Activated CD4-positive, CD25-positive, alpha-beta regulatory T cell treated with anti-CD3 and anti-CD28 coated beads, Interleukin-2, amount 50 U/mL, for 16 hours (primary cell): ENCODE measurements at regions not wholly inside any gene's neighbourhood (a gene's known extent, or its start where the extent isn't known, plus 50 kb on each side); places are given as distances from the start of the nearest gene placed in this dataset.

ENCODE experiments used
- DNase-seq: peaks from one replicate; pipeline ENCODE4 v3.0.0-alpha.2; 2020; ENCODE audit warnings: low read depth, low spot score

DNA sequence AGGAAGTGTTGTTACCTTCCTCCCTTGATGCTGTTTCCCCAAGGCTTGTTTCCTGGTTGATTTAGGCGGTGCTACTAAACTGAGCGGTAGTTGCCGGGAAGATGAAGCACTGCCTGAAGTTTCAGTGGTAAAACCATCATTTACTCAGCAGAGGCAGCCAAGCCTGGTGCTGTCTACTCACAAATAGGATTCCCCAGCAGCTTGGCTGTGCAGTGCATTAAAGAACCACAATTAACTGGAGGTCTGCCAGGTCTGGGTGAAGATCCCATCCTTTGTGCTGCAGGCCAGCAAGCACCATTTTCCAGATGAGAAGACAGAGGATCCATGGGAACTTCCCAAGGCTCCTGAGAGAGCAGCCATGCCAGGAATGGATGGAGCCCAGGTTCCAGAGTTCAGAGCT is 231.9 kb upstream of the E2F8 start:
- no peak for DNase-seq

DNA sequence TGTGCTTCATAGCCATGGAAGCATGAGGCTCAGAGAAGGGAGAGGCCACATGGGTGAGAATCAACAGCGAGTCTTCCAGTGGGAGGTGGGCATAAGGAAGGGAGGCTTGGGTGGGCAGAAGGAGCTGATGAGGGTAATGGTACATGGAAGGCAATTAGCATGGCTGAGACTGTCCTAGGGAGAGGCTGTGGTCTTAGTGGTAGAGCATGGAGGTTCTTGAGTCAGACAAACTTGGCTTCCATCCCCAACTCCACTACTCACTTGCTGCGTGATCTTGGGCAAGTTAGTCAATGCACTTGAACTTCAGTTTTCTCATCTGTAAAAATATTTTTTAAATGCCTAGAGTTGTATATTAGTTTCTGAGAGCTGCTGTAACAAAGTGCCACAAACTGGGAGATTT is 227.2 kb upstream of the E2F8 start:
- DNase-seq, result no peak

DNA sequence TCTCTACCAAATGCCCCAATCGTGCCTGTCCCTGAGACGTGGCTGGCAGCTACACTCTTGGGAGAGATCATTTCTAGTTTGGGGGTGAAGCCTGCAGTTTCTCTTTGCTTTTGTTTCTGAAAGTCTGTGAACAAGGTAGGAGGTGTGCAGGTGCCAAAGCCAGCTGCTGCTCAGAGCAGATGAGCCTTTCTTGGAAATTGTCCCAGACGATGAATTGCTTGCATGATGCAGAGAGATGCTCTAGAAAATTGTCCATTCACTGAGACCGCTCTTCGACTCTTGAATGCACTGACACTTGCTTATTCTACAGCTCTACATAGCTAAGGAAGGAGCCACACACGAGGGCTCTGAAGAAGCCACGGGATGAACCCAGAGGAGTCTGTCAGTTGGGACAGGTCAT is 225.6 kb upstream of the E2F8 start:
- no peak for DNase-seq

DNA sequence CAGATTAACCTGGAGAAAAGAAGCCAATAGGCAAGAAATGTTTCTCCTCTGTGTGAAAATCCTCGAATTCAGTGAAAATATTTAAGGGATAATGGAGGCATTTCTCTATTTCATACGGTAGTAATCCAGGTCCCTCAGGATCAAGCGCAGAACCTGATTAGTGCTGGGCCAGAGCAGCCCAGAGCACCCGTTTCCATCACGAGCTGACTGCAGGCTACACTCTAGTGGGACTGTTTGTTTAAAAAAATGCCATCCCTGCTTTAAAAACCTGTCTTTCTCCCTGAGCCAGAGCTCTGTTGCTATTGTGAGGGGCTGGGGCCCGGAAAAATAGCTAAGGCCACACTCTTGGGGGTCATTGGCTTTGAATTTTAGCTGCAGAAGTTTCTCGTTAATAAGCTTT is 223.2 kb upstream of the E2F8 start:
- no peak for DNase-seq

DNA sequence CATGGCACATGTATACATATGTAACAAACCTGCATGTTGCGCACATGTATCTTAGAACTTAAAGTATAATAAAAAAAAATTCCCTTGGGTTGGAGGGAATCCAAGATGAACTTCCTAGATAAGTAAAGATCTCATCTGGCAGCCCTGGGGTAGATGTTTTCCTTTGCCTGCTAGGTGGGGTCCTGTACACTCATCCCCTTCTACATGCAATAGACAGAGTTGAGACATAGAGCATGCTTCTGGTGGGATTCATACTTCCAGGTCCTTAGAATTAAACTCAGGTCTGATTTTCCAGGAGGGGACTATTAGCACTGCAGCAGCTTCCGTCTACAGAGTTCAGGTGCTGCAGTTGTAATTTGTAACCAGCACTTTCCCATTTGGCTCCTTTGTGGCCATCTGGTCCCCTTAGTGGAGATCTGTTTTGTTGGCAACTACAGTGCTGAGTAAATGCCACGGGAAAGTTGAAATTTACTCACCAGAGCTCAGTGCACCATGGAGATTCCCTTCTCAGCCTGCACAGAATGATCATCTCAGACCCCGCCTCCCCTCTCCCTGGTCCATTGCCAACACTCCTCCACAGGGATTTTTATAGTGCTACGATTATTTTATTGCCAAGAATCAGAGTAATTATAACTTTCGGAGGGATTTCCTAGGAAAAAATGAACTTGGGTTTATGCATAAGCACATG is 220.1 kb upstream of the E2F8 start:
- DNase-seq, result no peak

DNA sequence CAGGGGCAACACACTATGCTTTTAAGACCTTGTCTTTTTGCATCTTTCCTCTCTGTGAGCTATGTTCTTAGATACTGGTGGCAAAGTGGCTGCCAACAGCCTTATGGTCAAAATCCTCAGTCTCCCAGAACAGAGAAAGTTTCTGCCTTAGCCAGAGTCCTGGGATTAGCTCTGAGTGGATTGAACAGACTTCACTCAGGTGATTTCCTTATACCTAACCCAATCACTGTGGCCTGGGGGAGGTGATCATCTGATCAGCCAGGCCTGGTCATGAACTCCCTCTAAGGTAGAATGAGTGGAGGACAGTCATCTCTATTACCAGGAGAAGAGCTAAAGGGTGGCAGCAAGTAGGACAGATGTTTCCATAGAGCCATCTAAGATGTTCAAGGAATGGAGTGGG is 218.5 kb upstream of the E2F8 start:
- no peak for DNase-seq

DNA sequence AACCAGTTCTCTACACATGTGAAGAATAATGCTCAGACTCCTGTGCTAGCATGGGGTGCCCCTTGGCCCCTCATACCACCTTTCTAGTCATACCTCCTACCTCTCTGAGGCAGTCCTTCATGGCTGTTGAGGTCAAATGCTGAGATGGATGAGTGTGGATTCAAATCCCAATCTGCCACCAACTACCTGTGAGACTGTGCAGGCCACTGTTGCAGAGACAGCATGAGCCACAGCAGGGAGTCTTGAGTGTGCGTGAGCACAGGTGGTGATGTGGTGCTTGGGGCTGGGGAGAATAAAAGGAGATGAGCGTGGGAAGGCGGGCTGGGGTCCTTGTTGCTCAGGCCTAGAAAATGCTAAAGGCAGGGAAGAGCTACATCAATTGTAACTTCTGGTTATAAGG is 218.0 kb upstream of the E2F8 start:
- no peak for DNase-seq

DNA sequence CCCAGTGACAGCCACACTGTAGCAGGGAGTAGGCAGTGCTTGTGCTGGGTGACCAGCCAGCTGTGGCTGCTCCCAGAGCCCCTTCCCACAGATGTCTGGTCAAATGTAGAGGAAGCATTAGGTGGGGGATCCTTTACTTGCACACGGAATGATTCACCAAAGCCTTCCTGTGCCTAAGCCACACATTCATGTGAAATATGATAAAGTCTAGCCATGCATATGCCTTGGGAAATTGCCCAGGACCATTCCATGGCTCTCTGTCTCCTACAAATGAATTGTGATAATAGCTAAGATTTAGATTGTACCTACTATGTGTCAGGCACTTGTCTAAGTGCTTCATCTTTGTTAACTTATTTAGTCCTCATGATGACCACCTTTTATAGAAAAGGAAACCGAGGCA is 217.5 kb upstream of the E2F8 start:
- no peak for DNase-seq

DNA sequence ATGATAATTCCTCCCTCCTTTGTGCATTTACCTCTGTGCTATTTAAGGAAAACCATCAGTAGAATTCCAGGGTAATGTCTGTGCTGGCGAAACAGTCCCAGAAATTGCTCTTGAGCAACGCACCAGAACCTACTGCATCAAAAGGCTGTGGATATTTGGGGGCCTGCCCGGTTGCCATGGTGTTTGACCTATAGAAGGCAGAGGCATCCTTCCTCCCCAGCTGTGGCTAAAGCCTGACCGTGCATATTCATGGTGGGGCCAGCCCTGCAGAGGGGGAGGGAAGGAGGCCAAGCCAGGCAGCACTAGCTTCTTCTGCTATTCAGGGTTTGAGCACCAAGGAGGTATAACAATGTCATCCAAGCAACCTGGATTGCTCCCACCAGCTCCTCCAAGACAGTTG is 215.0 kb upstream of the E2F8 start:
- no peak for DNase-seq

DNA sequence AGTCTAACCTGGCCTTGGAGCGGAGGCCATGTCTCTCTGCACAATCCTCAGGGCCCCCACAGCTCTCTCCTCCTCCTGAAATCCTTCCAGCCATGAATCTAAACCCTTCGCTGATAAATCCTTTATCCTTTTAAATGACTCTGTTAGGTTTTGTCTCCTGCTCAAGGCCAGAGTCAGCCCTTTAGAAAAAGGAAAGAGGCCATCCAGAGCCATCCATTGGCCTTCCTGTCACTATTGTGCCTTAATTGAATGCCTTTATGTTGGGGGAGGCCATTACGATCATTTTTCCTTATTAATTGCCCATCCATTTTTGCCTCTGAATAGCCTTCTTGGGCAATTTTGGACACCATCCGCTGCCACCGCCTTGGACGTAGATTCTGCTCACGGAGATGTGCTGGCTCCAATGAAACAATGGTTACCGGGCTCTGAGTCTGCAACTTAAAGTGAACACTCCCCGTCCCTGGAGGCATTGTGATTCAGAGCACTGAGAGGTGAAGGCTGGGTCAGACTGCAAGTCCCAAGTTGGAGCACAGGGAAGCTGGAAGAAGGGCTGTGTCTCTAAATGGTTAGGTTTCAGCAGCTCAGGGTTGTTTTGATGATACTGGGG is 213.0 kb upstream of the E2F8 start:
- DNase-seq, result no peak

DNA sequence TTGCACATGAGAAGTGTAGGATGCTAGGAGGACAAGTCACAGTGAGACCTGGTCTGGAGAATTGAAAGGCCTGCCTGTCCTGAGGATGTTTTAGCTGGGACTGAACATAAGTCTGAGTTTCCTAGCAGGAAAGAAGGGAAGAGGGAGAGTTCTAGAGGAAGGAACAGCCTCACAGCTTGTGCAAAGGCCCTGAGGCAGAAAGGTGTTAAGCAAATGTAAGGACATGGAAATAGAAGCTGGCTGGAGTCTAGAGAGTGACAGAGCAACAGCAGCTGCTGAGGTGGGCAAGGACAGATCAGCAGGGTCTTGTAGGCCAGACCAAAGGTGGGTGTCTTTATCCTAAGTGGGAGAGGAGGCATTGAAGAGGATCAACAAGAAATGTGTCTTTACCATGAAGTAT is 210.9 kb upstream of the E2F8 start:
- no peak for DNase-seq

DNA sequence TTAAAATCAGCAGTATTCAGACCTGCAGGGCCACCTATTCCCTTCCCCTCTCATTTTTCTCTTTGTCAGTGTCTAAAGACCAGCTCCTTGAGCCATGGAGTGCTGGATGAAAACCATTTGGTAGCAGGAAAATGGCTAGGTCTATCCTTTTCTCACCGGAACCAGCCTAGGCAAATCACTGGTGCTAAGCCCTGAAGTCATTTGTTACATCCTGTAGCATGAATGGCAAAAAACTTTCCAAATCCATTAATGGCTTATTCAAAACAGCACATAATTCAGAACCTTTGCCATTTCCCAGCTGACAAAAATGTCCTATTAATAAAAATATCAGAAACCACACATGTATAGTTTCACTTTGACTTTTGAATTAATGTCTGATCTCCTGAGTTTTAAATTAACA is 209.5 kb upstream of the E2F8 start:
- no peak for DNase-seq

DNA sequence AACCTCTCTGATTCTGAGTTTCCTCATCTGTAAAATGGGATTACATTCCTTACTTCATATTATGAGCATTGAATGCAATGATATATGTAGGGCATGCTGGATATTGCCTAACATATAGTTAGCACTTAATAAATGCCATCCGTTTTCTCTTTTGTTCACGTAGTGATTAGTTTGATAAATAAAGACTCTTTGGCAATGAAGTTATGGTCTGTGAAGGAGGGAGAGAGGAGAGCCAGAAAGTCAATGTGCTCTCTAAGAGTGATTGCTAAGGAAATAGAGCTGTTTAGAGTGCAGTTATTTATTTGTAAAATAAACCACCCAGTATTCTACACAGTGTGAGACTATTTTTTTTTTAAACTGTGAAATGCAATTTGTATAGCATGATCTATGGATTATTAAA is 207.9 kb upstream of the E2F8 start:
- no peak for DNase-seq

DNA sequence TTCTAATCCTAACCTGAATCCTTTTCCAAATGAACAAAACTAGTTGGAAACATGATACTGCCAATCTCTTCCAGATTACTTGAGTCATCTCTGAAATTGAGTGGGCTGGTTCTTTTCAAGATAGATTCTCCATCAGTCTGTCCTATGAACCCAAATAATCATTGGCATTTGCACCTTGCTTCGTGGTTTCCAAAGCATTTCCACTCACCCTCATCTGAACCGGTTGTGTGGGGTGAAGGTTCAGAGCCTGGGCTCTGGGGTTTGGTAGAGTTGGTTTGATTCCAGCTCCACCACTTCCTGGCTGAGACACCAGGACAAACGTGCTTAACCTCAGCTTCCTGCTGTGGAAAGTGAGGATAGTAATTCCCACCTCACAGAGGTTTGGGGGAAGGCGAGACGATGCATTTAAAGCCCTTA is 206.4 kb upstream of the E2F8 start:
- no peak for DNase-seq

DNA sequence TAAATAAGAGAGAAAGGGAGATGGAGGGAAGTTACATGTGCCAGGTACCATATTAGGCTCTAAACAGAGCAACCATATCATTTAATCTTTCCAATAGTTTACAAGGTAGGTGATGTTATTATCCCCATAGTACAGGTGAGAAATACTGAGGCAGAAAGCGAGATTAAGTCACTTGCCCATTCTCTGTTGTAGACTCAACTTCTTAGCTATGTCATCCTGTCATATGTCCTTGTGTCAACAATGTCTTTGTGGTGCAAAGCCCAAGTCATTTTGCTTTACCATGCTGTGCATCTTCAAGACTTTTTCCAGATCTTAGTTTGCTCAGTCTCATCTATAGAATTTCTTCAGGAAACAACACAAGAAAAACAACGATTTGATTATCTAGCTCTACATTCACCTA is 205.0 kb upstream of the E2F8 start:
- no peak for DNase-seq

DNA sequence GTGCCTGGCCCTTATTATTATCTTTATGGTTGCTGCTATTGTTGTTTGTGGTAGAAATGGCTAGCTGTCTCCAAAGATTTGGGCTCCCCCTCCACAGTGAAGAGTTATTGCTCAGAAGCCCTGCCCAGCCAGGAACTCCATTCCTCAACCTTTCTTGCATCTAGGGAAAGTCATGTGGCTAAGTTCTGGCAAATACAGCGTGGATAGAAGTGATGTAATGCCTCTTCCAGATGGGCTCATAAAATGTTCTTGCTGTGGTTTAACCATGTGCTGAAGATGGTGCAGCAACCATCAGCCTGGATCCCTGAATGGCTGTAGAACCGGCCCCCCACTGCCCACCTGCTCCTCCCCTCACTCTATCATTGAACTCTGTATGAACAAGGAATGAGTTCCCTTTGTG is 203.5 kb upstream of the E2F8 start:
- no peak for DNase-seq

DNA sequence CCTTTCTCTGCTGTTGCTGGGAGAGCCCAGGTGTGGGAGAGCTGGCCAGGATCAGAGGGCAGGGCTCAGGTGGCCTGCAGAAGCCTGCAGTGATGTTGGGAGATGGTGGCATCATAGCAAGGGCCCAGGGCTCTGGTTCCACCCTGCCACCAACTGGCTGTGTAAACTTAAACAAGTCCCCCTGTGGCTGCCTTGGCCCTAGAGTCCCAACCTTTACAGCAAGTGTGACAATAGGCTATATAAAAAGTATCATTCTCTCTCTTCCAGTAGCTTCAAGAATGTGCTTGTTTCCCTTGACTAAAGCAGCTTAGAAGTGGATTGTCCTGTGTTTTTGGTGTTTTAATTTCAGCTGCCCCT is 201.8 kb upstream of the E2F8 start:
- DNase-seq, result no peak

DNA sequence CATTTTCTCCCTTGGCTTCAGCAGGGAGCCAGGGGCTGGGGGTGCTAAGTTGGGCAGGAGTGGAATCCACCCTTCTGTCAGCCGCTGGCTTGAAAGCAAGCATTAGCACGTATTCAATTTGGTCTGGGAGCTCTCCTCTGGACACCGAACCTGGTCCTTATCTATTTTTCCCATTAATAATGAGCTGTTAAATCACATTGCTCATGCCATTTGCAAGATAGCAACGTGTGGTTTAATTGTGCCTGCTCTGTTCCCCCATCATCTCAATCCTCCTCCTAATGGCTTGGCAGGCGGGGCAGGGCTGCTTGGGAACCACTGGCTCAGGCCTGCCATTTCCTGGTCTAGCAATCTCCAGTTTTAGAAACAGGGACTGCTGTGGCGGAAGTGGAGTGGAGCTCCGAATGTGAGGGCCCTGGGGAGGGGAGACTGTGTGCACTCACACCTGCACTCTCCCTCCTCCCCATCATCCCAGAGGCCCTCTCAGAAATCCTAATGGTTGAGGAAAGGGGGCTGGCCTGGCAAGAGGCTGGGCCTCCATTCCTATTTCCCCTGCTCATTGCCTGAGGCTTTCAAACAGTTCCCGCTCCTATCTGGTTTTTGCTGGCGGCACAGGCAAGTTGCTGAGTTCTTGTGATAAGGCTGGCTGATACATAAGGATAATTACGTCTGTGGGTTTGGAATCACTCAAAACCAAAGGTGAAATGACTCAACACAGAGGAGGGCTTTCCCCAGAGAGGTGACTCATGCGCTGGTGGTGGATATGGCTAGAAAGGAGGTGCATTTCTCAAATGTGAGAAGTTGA is 201.2 kb upstream of the E2F8 start:
- DNase-seq, result no peak

DNA sequence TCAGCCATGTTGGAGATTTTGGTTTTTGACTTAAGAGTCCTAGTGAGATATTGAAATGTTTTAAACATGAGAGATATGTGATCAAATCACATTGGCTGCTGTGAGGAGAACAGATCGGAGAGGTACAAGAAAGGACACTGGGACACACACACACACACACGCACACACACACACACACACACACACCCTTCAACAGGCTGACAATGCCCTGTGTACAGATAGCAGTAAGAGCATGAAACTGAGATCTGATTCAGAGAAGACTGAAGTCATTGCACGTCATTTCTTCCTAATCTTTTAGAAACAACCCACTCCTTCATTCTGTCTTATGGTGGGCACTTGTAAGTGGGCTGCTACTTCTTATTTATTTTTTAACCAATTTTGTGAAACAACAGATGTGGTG is 200.5 kb upstream of the E2F8 start:
- DNase-seq, result no peak

DNA sequence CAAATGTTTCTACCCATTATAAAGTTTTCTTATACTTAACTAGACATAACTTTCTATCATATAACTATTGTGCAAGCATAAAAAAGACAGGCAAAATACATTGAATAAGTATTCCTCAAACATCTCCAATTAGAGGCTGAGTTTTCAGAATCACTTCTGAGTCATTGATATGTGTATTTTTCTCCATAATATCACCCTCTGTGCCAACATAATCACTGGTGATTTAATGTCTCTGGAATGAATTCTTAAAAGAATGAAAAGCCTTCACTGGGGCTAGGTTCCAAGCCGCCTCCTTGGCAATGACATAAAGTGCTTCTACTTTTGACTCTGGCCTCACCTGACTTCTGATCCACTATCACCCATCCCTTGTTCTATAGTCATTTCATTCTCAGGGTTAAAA is 197.0 kb upstream of the E2F8 start:
- DNase-seq, result no peak

DNA sequence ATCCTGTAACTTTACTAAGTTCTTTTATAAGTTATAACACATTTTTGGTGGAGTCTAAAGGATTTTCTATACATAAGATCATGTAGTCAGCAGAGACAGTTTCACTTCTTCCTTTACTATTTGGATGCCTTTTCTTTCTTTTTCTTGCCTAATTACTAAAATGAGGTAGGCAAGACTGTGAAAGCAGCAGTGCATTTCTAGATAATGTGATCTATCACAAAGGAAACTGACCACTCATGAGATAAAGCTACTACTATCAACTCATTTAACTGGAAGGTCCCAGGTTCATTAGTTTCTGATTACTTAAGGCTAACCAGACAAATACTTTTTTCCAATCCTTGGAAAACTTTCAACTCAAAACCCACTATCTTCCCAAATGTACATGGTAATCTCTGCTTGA is 196.2 kb upstream of the E2F8 start:
- DNase-seq, result no peak

DNA sequence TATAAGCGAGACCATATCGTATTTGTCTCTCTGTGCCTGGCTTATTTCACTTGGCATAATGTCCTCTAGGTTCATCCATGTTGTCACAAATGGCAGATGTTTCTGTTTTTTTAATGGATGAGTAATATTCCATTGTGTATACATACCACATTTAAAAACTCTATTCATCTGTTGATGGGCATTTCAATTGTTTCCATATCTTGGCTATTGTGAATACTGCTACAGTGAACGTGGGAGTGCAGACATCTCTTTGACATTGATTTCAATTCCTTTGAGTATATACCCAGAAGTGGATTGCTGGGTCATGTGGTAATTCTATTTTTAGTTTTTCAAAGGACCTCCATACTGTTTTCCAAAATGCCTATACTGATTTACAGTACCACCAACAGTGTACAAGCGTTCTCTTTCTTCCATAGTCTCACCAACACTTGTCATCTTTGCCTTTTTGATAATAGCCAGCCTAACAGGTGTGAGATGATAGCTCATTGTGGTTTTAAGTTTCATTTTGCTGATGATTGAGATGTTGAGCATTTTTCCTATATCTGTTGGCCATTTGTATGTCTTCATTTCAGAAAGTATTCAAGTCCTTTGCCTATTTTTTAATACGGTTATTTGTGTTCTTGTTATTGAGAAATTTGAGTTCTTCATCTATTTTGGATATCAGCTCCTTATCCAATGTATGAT is 194.7 kb upstream of the E2F8 start:
- no peak for DNase-seq

DNA sequence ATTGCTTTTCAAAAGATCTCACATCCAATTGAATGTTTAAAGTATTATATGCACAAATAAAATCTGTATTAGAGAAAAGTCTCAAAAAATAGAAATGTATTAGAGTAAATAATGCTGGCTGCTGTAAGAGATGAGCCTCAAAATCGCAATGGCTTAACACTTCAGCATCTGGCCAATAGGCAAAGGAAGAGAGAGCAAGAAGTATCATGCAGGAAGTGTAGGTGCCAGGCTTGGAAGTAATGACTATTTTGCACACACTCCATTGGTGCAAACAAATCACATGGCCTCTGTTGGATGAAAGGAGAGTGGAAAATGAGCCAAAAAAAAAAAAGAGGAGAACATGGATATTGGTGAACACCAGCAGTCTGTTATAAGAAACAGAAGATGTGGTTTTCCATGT is 193.0 kb upstream of the E2F8 start:
- DNase-seq, result no peak
